CD8-positive, alpha-beta memory T cell (primary cell): ENCODE measurements at regions not wholly inside any gene's neighbourhood (a gene's known extent, or its start where the extent isn't known, plus 50 kb on each side); places are given as distances from the start of the nearest gene placed in this dataset.
"Not testable (repeated sequence)": the region's sequence is repeated elsewhere in the genome, so short reads cannot be mapped to it uniquely, and the experiment has no call there.

Source experiments
- CTCF ChIA-PET: fragments of 350-600 bp; sonication (Branson Sonifier 250); formaldehyde crosslinking; loops from one replicate; lab custom pipeline; 2021; ENCODE audit warnings: antibody characterized with exemption; lab: Charles Lee
- POLR2A ChIA-PET: fragments of 350-600 bp; sonication (Branson Sonifier 250); formaldehyde crosslinking; loops from one replicate; lab custom pipeline; 2021; ENCODE audit warnings: antibody characterized with exemption; lab: Charles Lee
- DNase-seq, 5 donors: peaks; one replicate each; pipeline versions ENCODE4 v3.0.0 to v3.0.0-alpha.2; 2020 to 2022; ENCODE audit warnings: mixed read lengths in 1 of 5
- H3K27ac ChIP-seq: one replicate; pipeline ENCODE4 v1.7.0; 2013; ENCODE audit warnings: low read depth, mild to moderate bottlenecking, low read length, moderate library complexity
- H3K27me3 ChIP-seq: 2 replicates; pipeline ENCODE4 v1.7.0; 2013; ENCODE audit warnings: low read length, mild to moderate bottlenecking; ENCODE audit not compliant: insufficient read depth, poor library complexity, severe bottlenecking
- H3K36me3 ChIP-seq: 2 replicates; pipeline ENCODE4 v1.7.0; 2013; ENCODE audit warnings: mild to moderate bottlenecking, low read length, moderate library complexity; ENCODE audit not compliant: insufficient read depth
- H3K4me1 ChIP-seq: 2 replicates; pipeline ENCODE4 v1.7.0; 2013; ENCODE audit warnings: mild to moderate bottlenecking, low read length, moderate library complexity; ENCODE audit not compliant: insufficient read depth
- H3K4me3 ChIP-seq: 2 replicates; pipeline ENCODE4 v1.7.0; 2013; ENCODE audit warnings: mild to moderate bottlenecking, low read length
- H3K9me3 ChIP-seq: 2 replicates; pipeline ENCODE4 v1.7.0; 2013; ENCODE audit warnings: mild to moderate bottlenecking, low read length
- H3K27ac Mint-ChIP-seq, 8 donors: one replicate each; pipeline ENCODE4 v1.8.0; 2020 to 2021; ENCODE audit warnings: mixed read lengths in 8 of 8, mild to moderate bottlenecking in 6 of 8, inconsistent platforms in 3 of 8, moderate library complexity in 3 of 8
- H3K27me3 Mint-ChIP-seq, 2 donors: one replicate each; pipeline ENCODE4 v1.8.0; 2020 to 2021; ENCODE audit warnings: mixed read lengths in 2 of 2, mild to moderate bottlenecking in 1 of 2, moderate library complexity in 1 of 2
- H3K36me3 Mint-ChIP-seq, 3 donors: one replicate each; pipeline ENCODE4 v1.8.0; 2020 to 2021; ENCODE audit warnings: mixed read lengths in 3 of 3, inconsistent platforms in 1 of 3, mild to moderate bottlenecking in 1 of 3
- H3K4me1 Mint-ChIP-seq, 3 donors: one replicate each; pipeline ENCODE4 v1.8.0; 2020 to 2021; ENCODE audit warnings: mixed read lengths in 3 of 3, inconsistent platforms in 1 of 3, mild to moderate bottlenecking in 1 of 3
- H3K4me3 Mint-ChIP-seq, 7 donors: one replicate each; pipeline ENCODE4 v1.8.0; 2020 to 2021; ENCODE audit warnings: mixed read lengths in 7 of 7, mild to moderate bottlenecking in 6 of 7, moderate library complexity in 4 of 7, inconsistent platforms in 2 of 7
- H3K9me3 Mint-ChIP-seq, 5 donors: one replicate each; pipeline ENCODE4 v1.8.0; 2020 to 2022; ENCODE audit warnings: mixed read lengths in 5 of 5, mild to moderate bottlenecking in 3 of 5, moderate library complexity in 2 of 5, inconsistent platforms in 1 of 5

- POLR2A ChIA-PET, result no interaction called here
Measured at GRCh38 chr3:78091478-78092119, 1051.7 kb downstream of the ROBO2 start.

GRCh38 chr3:78092574-78092973 lies 1052.7 kb downstream of the ROBO2 start:
- peaks cover 8 to 36% (median 16%) of the 10 kb centered on the region in 5 donors for H3K9me3 Mint-ChIP-seq
- H3K4me1 ChIP-seq, H3K9me3 ChIP-seq, H3K27me3 ChIP-seq, H3K4me1 Mint-ChIP-seq, H3K27ac ChIP-seq, H3K4me3 ChIP-seq, H3K27ac Mint-ChIP-seq, H3K27me3 Mint-ChIP-seq, POLR2A ChIA-PET, CTCF ChIA-PET, DNase-seq, H3K4me3 Mint-ChIP-seq, H3K36me3 Mint-ChIP-seq, H3K36me3 ChIP-seq: not testable (repeated sequence)

More at GRCh38 chr3:78091478-78092119, 1051.7 kb downstream of the ROBO2 start:
- H3K4me3 ChIP-seq, result no peak overlapping the region
- Mint-ChIP-seq H3K4me1 (no peaks in the 10 kb centered on the region), H3K9me3 (peaks cover 8 to 39% (median 14%) of the 10 kb centered on the region in 5 donors), H3K27me3 (no peaks in the 10 kb centered on the region), H3K4me3 (no peak overlapping the region), H3K36me3 (no peaks in the 10 kb centered on the region), H3K27ac (no peak overlapping the region)
- no peaks in the 10 kb centered on the region for H3K36me3 ChIP-seq
- H3K27me3 ChIP-seq, result no peaks in the 10 kb centered on the region
- H3K4me1 ChIP-seq, result no peaks in the 10 kb centered on the region
- no peak overlapping the region for H3K27ac ChIP-seq
- CTCF ChIA-PET, result no interaction called here
- no peak for DNase-seq
- H3K9me3 ChIP-seq, result no peaks in the 10 kb centered on the region

- CTCF ChIA-PET, result no interaction called here
- POLR2A ChIA-PET, result no interaction called here
- no peaks in the 10 kb centered on the region for H3K4me1 Mint-ChIP-seq
- H3K4me3 ChIP-seq, result no peak overlapping the region
- H3K4me1 ChIP-seq, result no peaks in the 10 kb centered on the region
- H3K9me3 Mint-ChIP-seq, result peaks cover 7 to 42% (median 19%) of the 10 kb centered on the region in 5 donors
- no peak for DNase-seq
- no peaks in the 10 kb centered on the region for H3K27me3 Mint-ChIP-seq
- H3K9me3 ChIP-seq, result no peaks in the 10 kb centered on the region
- H3K4me3 Mint-ChIP-seq, result no peak overlapping the region
- H3K36me3 Mint-ChIP-seq, result no peaks in the 10 kb centered on the region
- H3K36me3 ChIP-seq, result no peaks in the 10 kb centered on the region
- H3K27ac ChIP-seq, result no peak overlapping the region
- H3K27me3 ChIP-seq, result no peaks in the 10 kb centered on the region
- H3K27ac Mint-ChIP-seq, result no peak overlapping the region
Measured at GRCh38 chr3:78096488-78097255, 1056.8 kb downstream of the ROBO2 start.

GRCh38 chr3:78098367-78098766 lies 1058.5 kb downstream of the ROBO2 start:
- H3K9me3 ChIP-seq, result no peaks in the 10 kb centered on the region
- H3K4me1 ChIP-seq, result no peaks in the 10 kb centered on the region
- Mint-ChIP-seq H3K36me3 (no peaks in the 10 kb centered on the region), H3K4me3 (no peak overlapping the region), H3K4me1 (no peaks in the 10 kb centered on the region), H3K27me3 (no peaks in the 10 kb centered on the region), H3K27ac (no peak overlapping the region), H3K9me3 (peaks cover 6 to 33% (median 17%) of the 10 kb centered on the region in 5 donors)
- CTCF ChIA-PET, result no interaction called here
- no peaks in the 10 kb centered on the region for H3K27me3 ChIP-seq
- no peak overlapping the region for H3K27ac ChIP-seq
- H3K4me3 ChIP-seq, result no peak overlapping the region
- no peak for DNase-seq
- H3K36me3 ChIP-seq, result no peaks in the 10 kb centered on the region
- POLR2A ChIA-PET, result no interaction called here

GRCh38 chr3:78101384-78101783 lies 1061.5 kb downstream of the ROBO2 start:
- Histone ChIP-seq H3K27me3 (no peaks in the 10 kb centered on the region), H3K27ac (no peak overlapping the region), H3K4me3 (no peak overlapping the region), H3K4me1 (no peaks in the 10 kb centered on the region), H3K36me3 (no peaks in the 10 kb centered on the region), H3K9me3 (no peaks in the 10 kb centered on the region)
- Mint-ChIP-seq H3K4me1 (no peaks in the 10 kb centered on the region), H3K27ac (no peak overlapping the region), H3K9me3 (peaks cover 2 to 35% (median 6%) of the 10 kb centered on the region in 5 donors), H3K27me3 (no peaks in the 10 kb centered on the region), H3K4me3 (no peak overlapping the region), H3K36me3 (no peaks in the 10 kb centered on the region)
- no peak for DNase-seq
- ChIA-PET CTCF (interaction anchor here (0.8 kb wide), 1 partner anchor 8 kb away, joined by 3 read pairs; no protein-coding TSS in a partner anchor), POLR2A (no interaction called here)

- H3K27ac ChIP-seq, H3K4me3 ChIP-seq, H3K4me1 ChIP-seq, H3K27me3 Mint-ChIP-seq, H3K4me3 Mint-ChIP-seq, CTCF ChIA-PET, H3K36me3 Mint-ChIP-seq, H3K9me3 ChIP-seq, H3K4me1 Mint-ChIP-seq, POLR2A ChIA-PET, DNase-seq, H3K27ac Mint-ChIP-seq, H3K27me3 ChIP-seq, H3K36me3 ChIP-seq: not testable (repeated sequence)
- H3K9me3 Mint-ChIP-seq, result peaks cover 4 to 43% (median 8%) of the 10 kb centered on the region in 5 donors
Measured at GRCh38 chr3:78108269-78108961, 1068.5 kb downstream of the ROBO2 start.

GRCh38 chr3:78112291-78113010 lies 1072.6 kb downstream of the ROBO2 start:
- ChIA-PET CTCF (no interaction called here), POLR2A (no interaction called here)
- no peaks in the 10 kb centered on the region for H3K4me1 ChIP-seq
- H3K27ac ChIP-seq, result no peak overlapping the region
- peaks cover 6 to 17% (median 12%) of the 10 kb centered on the region in 5 donors for H3K9me3 Mint-ChIP-seq
- H3K4me1 Mint-ChIP-seq, result no peaks in the 10 kb centered on the region
- no peaks in the 10 kb centered on the region for H3K27me3 Mint-ChIP-seq
- H3K4me3 Mint-ChIP-seq, result no peak overlapping the region
- H3K9me3 ChIP-seq, result no peaks in the 10 kb centered on the region
- DNase-seq, result no peak
- H3K27ac Mint-ChIP-seq, result no peak overlapping the region
- no peaks in the 10 kb centered on the region for H3K36me3 ChIP-seq
- H3K4me3 ChIP-seq, result no peak overlapping the region
- H3K36me3 Mint-ChIP-seq, result no peaks in the 10 kb centered on the region
- no peaks in the 10 kb centered on the region for H3K27me3 ChIP-seq
